Upper lobe of right lung (tissue), 1 donor: ENCODE measurements at regions not wholly inside any gene's neighbourhood (a gene's known extent, or its start where the extent isn't known, plus 50 kb on each side); places are given as distances from the start of the nearest gene placed in this dataset.

Source experiments
- ATAC-seq: fragments of 200-7000 bp; cut with Tn5 transposase; one replicate; pipeline ENCODE4 v1.9.1; 2020; ENCODE audit warnings: mild to moderate bottlenecking, moderate library complexity
- DNase-seq: peaks from one replicate; pipeline ENCODE4 v3.0.0-alpha.2; 2020
- H3K27ac ChIP-seq: fragments of 200-600 bp; one replicate; pipeline ENCODE4 v1.8.0; 2022
- H3K27me3 ChIP-seq: fragments of 200-600 bp; one replicate; pipeline ENCODE4 v1.8.0; 2022; ENCODE audit warnings: mild to moderate bottlenecking
- H3K36me3 ChIP-seq: fragments of 200-600 bp; one replicate; pipeline ENCODE4 v1.8.0; 2022
- H3K4me1 ChIP-seq: fragments of 200-600 bp; one replicate; pipeline ENCODE4 v1.8.0; 2022
- H3K4me3 ChIP-seq: fragments of 200-600 bp; one replicate; pipeline ENCODE4 v1.8.0; 2022; ENCODE audit warnings: mild to moderate bottlenecking
- H3K9me3 ChIP-seq: fragments of 200-600 bp; one replicate; pipeline ENCODE4 v1.8.0; 2022
- CTCF ChIP-seq: fragments of 200-600 bp; IDR thresholded peaks from one replicate; pipeline ENCODE4 v1.8.0; 2022; ENCODE audit warnings: antibody characterized with exemption
- intact Hi-C: fragments of 100-400 bp; cut with DNase I; formaldehyde crosslinking; loops from one replicate; pipeline ENCODE4 v1.11.0; 2022
- donor health status: DM: no; HTN: yes; CAD: no; lungs with severe emphysema.

GRCh38 chr6:18317850-18318249 is 53.5 kb upstream of the DEK start:
- DNase-seq (no peak), ATAC-seq (no peak)
- Histone ChIP-seq H3K4me1 (no peaks in the 10 kb centered on the region), H3K27me3 (no peaks in the 10 kb centered on the region), H3K4me3 (no peak overlapping the region), H3K27ac (no peak overlapping the region), H3K9me3 (no peaks in the 10 kb centered on the region), H3K36me3 (no peaks in the 10 kb centered on the region)
- intact Hi-C loops, result no loop called here
- TF ChIP-seq CTCF, result no peak

- H3K27ac ChIP-seq, result no peak overlapping the region
- no peaks in the 10 kb centered on the region for H3K9me3 ChIP-seq
- no peak for TF ChIP-seq CTCF
- H3K36me3 ChIP-seq, result no peaks in the 10 kb centered on the region
- intact Hi-C loops, result no loop called here
- no peaks in the 10 kb centered on the region for H3K27me3 ChIP-seq
- H3K4me1 ChIP-seq, result no peaks in the 10 kb centered on the region
- H3K4me3 ChIP-seq, result no peak overlapping the region
- ATAC-seq, result no peak
- DNase-seq, result no peak
Measured at GRCh38 chr6:18314317-18314997, 50.1 kb upstream of the DEK start.
